H1 (cell line): ENCODE measurements at regions not wholly inside any gene's neighbourhood (a gene's known extent, or its start where the extent isn't known, plus 50 kb on each side); places are given as distances from the start of the nearest gene placed in this dataset.

Experiments
- CTCF ChIA-PET: fragments of 300-600 bp; sonication (Branson Sonifier 250); formaldehyde crosslinking; loops from one replicate; lab custom pipeline; 2021; ENCODE audit not compliant: partially characterized antibody; lab: Charles Lee
- POLR2A ChIA-PET: fragments of 300-600 bp; sonication (Branson Sonifier 250); formaldehyde crosslinking; loops from one replicate; lab custom pipeline; 2021; ENCODE audit warnings: inconsistent platforms; ENCODE audit not compliant: partially characterized antibody; lab: Charles Lee
- DNase-seq, 2 experiments: peaks; one replicate each; pipeline versions ENCODE4 v3.0.0 to v3.0.0-alpha.2; 2010 to 2022; ENCODE audit warnings: low spot score in 2 of 2, low read depth in 1 of 2, mixed read lengths in 1 of 2
- FAIRE-seq: peaks from 2 replicates; lab custom pipeline; 2011; peaks lifted over from hg19 to GRCh38; lab: Jason Lieb, UNC
- H2AFZ ChIP-seq: 2 replicates; pipeline ENCODE4 v1.8.1; 2012; ENCODE audit warnings: low read length, inconsistent platforms
- H2AK5ac ChIP-seq: 2 replicates; pipeline ENCODE4 v1.6.1; 2013; ENCODE audit warnings: low read depth, low read length
- H2BK120ac ChIP-seq: replicated peaks from 2 replicates; pipeline ENCODE3; 2013; ENCODE audit warnings: low read depth, low read length, inconsistent platforms
- H2BK12ac ChIP-seq: 2 replicates; pipeline ENCODE4 v1.6.1; 2013; ENCODE audit warnings: low read depth, low read length
- H2BK15ac ChIP-seq: 2 replicates; pipeline ENCODE4 v1.6.1; 2013; ENCODE audit warnings: low read length
- H2BK20ac ChIP-seq: 2 replicates; pipeline ENCODE4 v1.6.1; 2013; ENCODE audit warnings: low read length
- H2BK5ac ChIP-seq: 2 replicates; pipeline ENCODE4 v1.6.1; 2013; ENCODE audit warnings: low read depth, low read length
- H3K14ac ChIP-seq: 2 replicates; pipeline ENCODE4 v1.6.1; 2013; ENCODE audit warnings: inconsistent platforms; ENCODE audit not compliant: insufficient read length
- H3K18ac ChIP-seq: 2 replicates; pipeline ENCODE4 v1.6.1; 2013; ENCODE audit warnings: low read length; ENCODE audit errors: extremely low read depth
- H3K23ac ChIP-seq: 2 replicates; pipeline ENCODE4 v1.6.1; 2013; ENCODE audit warnings: inconsistent platforms; ENCODE audit not compliant: insufficient read length
- H3K23me2 ChIP-seq: 2 replicates; pipeline ENCODE4 v1.6.1; 2013; ENCODE audit warnings: low read depth, low read length
- H3K27ac ChIP-seq: 2 replicates; pipeline ENCODE4 v1.6.1; 2011; ENCODE audit warnings: low read depth, low read length, inconsistent platforms
- H3K27me3 ChIP-seq, 4 experiments: replicated peaks in 1 of 4; 1 replicate in 1 of 4; 2 replicates in 3 of 4; pipeline versions ENCODE4 v1.6.1 to v1.8.1; 2011 to 2013; ENCODE audit warnings: low read length in 3 of 4, mild to moderate bottlenecking in 3 of 4, inconsistent platforms in 2 of 4, mixed read lengths in 2 of 4, moderate library complexity in 1 of 4; ENCODE audit not compliant: control insufficient read depth in 3 of 4, insufficient read depth in 3 of 4; ENCODE audit errors: extremely low read depth in 1 of 4
- H3K36me3 ChIP-seq, 4 experiments: 2 replicates each; pipeline versions ENCODE4 v1.6.1 to v1.8.1; 2011 to 2013; ENCODE audit warnings: mild to moderate bottlenecking in 4 of 4, low read length in 3 of 4, moderate library complexity in 2 of 4, control low read depth in 1 of 4, inconsistent platforms in 1 of 4; ENCODE audit not compliant: insufficient read depth in 4 of 4, control insufficient read depth in 2 of 4
- H3K4ac ChIP-seq: replicated peaks from 2 replicates; pipeline ENCODE3; 2013; ENCODE audit warnings: low read length, low read depth, mixed read lengths, inconsistent platforms; ENCODE audit not compliant: insufficient read length
- H3K4me1 ChIP-seq, 4 experiments: replicated peaks in 1 of 4; 1 replicate in 1 of 4; 2 replicates in 3 of 4; pipeline versions ENCODE4 v1.6.1 to v1.8.1; 2011 to 2013; ENCODE audit warnings: low read length in 3 of 4, inconsistent platforms in 2 of 4, mixed read lengths in 1 of 4; ENCODE audit not compliant: insufficient read depth in 4 of 4, control insufficient read depth in 3 of 4
- H3K4me2 ChIP-seq, 2 experiments: 2 replicates each; pipeline versions ENCODE4 v1.6.1 to v1.8.1; 2011 to 2013; ENCODE audit warnings: low read depth in 2 of 2, low read length in 2 of 2, control low read depth in 1 of 2, inconsistent platforms in 1 of 2, mild to moderate bottlenecking in 1 of 2; ENCODE audit not compliant: insufficient read depth in 1 of 2
- H3K4me3 ChIP-seq, 4 experiments: fragments of 200-600, 300-600 bp in 1 of 4; sonication (generic), shearing (Covaris generic), sonication (Bioruptor Twin) in 1 of 4; 2 replicates each; pipeline versions ENCODE4 v1.5.1 to v1.8.1; 2011 to 2016; ENCODE audit warnings: low read length in 4 of 4, low read depth in 3 of 4, control low read depth in 2 of 4, inconsistent platforms in 2 of 4, mild to moderate bottlenecking in 2 of 4, mixed read lengths in 1 of 4, moderate library complexity in 1 of 4; ENCODE audit not compliant: insufficient read depth in 2 of 4; ENCODE audit errors: extremely low read depth in 1 of 4
- H3K56ac ChIP-seq: replicated peaks from 2 replicates; pipeline ENCODE3; 2013; ENCODE audit warnings: low read depth, mild to moderate bottlenecking, mixed read lengths, low read length, inconsistent platforms; ENCODE audit not compliant: insufficient read length
- H3K79me1 ChIP-seq: 2 replicates; pipeline ENCODE4 v1.6.1; 2013; ENCODE audit warnings: low read depth, low read length, control low read depth
- H3K79me2 ChIP-seq, 2 experiments: 2 replicates each; pipeline versions ENCODE4 v1.6.1 to v1.8.1; 2012 to 2013; ENCODE audit warnings: low read length in 2 of 2, mild to moderate bottlenecking in 2 of 2, inconsistent platforms in 1 of 2; ENCODE audit not compliant: insufficient read depth in 2 of 2, control insufficient read depth in 1 of 2
- H3K9ac ChIP-seq, 4 experiments: replicated peaks in 1 of 4; 1 replicate in 1 of 4; 2 replicates in 3 of 4; pipeline versions ENCODE4 v1.6.1 to v1.8.1; 2011 to 2013; ENCODE audit warnings: low read depth in 3 of 4, low read length in 3 of 4, control low read depth in 2 of 4, mild to moderate bottlenecking in 2 of 4, moderate library complexity in 2 of 4, inconsistent platforms in 1 of 4; ENCODE audit errors: extremely low read depth in 1 of 4
- H3K9me3 ChIP-seq, 2 experiments: 2 replicates each; pipeline versions ENCODE4 v1.6.1 to v1.8.1; 2012 to 2013; ENCODE audit warnings: mild to moderate bottlenecking in 2 of 2, moderate library complexity in 2 of 2, control low read depth in 1 of 2, inconsistent platforms in 1 of 2, low read depth in 1 of 2, low read length in 1 of 2, mixed read lengths in 1 of 2; ENCODE audit not compliant: insufficient read depth in 2 of 2
- H4K20me1 ChIP-seq, 2 experiments: replicated peaks in 1 of 2; 2 replicates each; pipeline versions ENCODE3 to v1.8.1; 2011 to 2013; ENCODE audit warnings: inconsistent platforms in 2 of 2, low read length in 2 of 2, mild to moderate bottlenecking in 1 of 2; ENCODE audit not compliant: insufficient read depth in 2 of 2, control insufficient read depth in 1 of 2
- H4K5ac ChIP-seq: 2 replicates; pipeline ENCODE4 v1.6.1; 2013; ENCODE audit warnings: low read length, low read depth, mixed read lengths, inconsistent platforms; ENCODE audit not compliant: insufficient read length
- H4K8ac ChIP-seq: 2 replicates; pipeline ENCODE4 v1.8.0; 2013; ENCODE audit warnings: mild to moderate bottlenecking, moderate library complexity, low read length, inconsistent platforms; ENCODE audit not compliant: insufficient read depth; ENCODE audit errors: extremely low read depth
- H4K91ac ChIP-seq: replicated peaks from 2 replicates; pipeline ENCODE3; 2013; ENCODE audit warnings: low read length, mixed read lengths, inconsistent platforms; ENCODE audit not compliant: insufficient read length
- ASH2L ChIP-seq: fragments of 200-600, 300-600 bp; sonication (generic); IDR thresholded peaks from one replicate; pipeline ENCODE4 v1.7.1; 2017; ENCODE audit warnings: low read length
- CTCF ChIP-seq, 3 experiments: IDR thresholded peaks; 1 replicate in 2 of 3; 2 replicates in 1 of 3; pipeline versions ENCODE4 v1.5.1 to v1.6.1; 2011; ENCODE audit warnings: low read length in 3 of 3, mild to moderate bottlenecking in 3 of 3, inconsistent platforms in 2 of 3, low read depth in 1 of 3, moderate library complexity in 1 of 3; ENCODE audit not compliant: insufficient read depth in 1 of 3; ENCODE audit errors: control extremely low read depth in 1 of 3
- E2F6 ChIP-seq: IDR thresholded peaks from 2 replicates; pipeline ENCODE4 v1.6.1; 2012; ENCODE audit warnings: inconsistent platforms
- GABPA ChIP-seq: IDR thresholded peaks from 2 replicates; pipeline ENCODE4 v1.6.1; 2011; ENCODE audit warnings: mild to moderate bottlenecking, low read length, moderate library complexity, borderline replicate concordance; ENCODE audit not compliant: insufficient read depth
- HDAC2 ChIP-seq, 2 experiments: fragments of 300-600 bp in 1 of 2; sonication (generic) in 1 of 2; IDR thresholded peaks; 2 replicates each; pipeline ENCODE4 v1.6.1; 2011 to 2012; ENCODE audit warnings: low read depth in 2 of 2, low read length in 2 of 2, mild to moderate bottlenecking in 2 of 2, moderate library complexity in 2 of 2, borderline replicate concordance in 1 of 2, inconsistent platforms in 1 of 2
- KDM1A ChIP-seq: fragments of 200-600, 300-600 bp; sonication (generic); IDR thresholded peaks from 2 replicates; pipeline ENCODE4 v1.7.1; 2016; ENCODE audit warnings: mild to moderate bottlenecking, low read length, borderline replicate concordance
- NRF1 ChIP-seq: IDR thresholded peaks from 2 replicates; pipeline ENCODE4 v1.6.1; 2011; ENCODE audit warnings: mild to moderate bottlenecking, low read depth, low read length, improper control_type of control experiment
- RNF2 ChIP-seq: fragments of 200-900, 300-1000 bp; sonication (generic); IDR thresholded peaks from 2 replicates; pipeline ENCODE4 v1.7.1; 2016; ENCODE audit warnings: borderline replicate concordance, low read depth, mild to moderate bottlenecking, antibody characterized with exemption, low read length; ENCODE audit not compliant: poor library complexity, severe bottlenecking; ENCODE audit errors: missing control alignments
- SP4 ChIP-seq: IDR thresholded peaks from 2 replicates; pipeline ENCODE4 v1.6.1; 2012; ENCODE audit warnings: low read length, inconsistent platforms
- SUZ12 ChIP-seq: fragments of 200-600 bp; sonication (generic); IDR thresholded peaks from 2 replicates; pipeline ENCODE4 v1.6.1; 2012; ENCODE audit warnings: mild to moderate bottlenecking, inconsistent platforms, low read length, moderate library complexity, mixed read lengths
- ZNF274 ChIP-seq: IDR thresholded peaks from 2 replicates; pipeline ENCODE4 v1.7.0; 2012; ENCODE audit warnings: low read length, borderline replicate concordance; ENCODE audit errors: extremely low read depth
- WGBS, 2 experiments: shearing (Covaris generic) in 1 of 2; methylation state at CpG; one replicate each; pipeline versions ENCODE4 v1.1.6 to v1.1.7; 2013 to 2015; ENCODE audit warnings: low lambda C conversion rate in 2 of 2, mixed read lengths in 2 of 2, inconsistent platforms in 1 of 2, low coverage in 1 of 2, missing lambda C conversion rate in 1 of 2; ENCODE audit not compliant: insufficient replicate concordance in 2 of 2, insufficient coverage in 1 of 2, insufficient read length in 1 of 2; ENCODE audit errors: extremely low coverage in 1 of 2, missing lambda C conversion rate in 1 of 2; 5-methylcytosine and 5-hydroxymethylcytosine counted together

- Histone ChIP-seq H3K4ac (no peak overlapping the region), H3K9me3 (no peaks in the 10 kb centered on the region), H2BK20ac (no peak overlapping the region), H3K79me1 (no peaks in the 10 kb centered on the region), H3K56ac (no peak overlapping the region), H2AFZ (no peak overlapping the region), H3K4me2 (no peak overlapping the region), H4K5ac (no peak overlapping the region), H3K9ac (no peak overlapping the region), H2BK15ac (no peak overlapping the region), H4K8ac (no peak overlapping the region), H3K14ac (no peak overlapping the region), H3K27ac (no peak overlapping the region), H3K23me2 (no peaks in the 10 kb centered on the region), H4K91ac (no peak overlapping the region), H2BK120ac (no peak overlapping the region), H3K23ac (no peak overlapping the region), H2BK5ac (no peak overlapping the region), H4K20me1 (no peaks in the 10 kb centered on the region), H3K4me3 (no peak overlapping the region), H2BK12ac (no peak overlapping the region), H3K36me3 (no peaks in the 10 kb centered on the region), H2AK5ac (no peak overlapping the region), H3K79me2 (no peaks in the 10 kb centered on the region), H3K4me1 (no peaks in the 10 kb centered on the region), H3K27me3 (no peaks in the 10 kb centered on the region), H3K18ac (no peak overlapping the region)
- CTCF ChIA-PET: interaction anchor here (0.6 kb wide), 1 partner anchor 102 kb away, joined by 4 read pairs; no protein-coding TSS in a partner anchor
- FAIRE-seq: no peak
- 93% methylated on average over 7 of the region's 7 CpGs; no CpG with 5 or more reads in 1 of the 2 experiments for WGBS, 2 experiments
- POLR2A ChIA-PET: no interaction called here
- DNase-seq: no peak
- TF ChIP-seq CTCF (IDR thresholded peaks at IDR 0.05; ENCODE audit: control extremely low read depth in 1 of 3, insufficient read depth in 1 of 3, low read depth in 1 of 3, low read length in 3 of 3) (no peak), SP4 (no peak), ZNF274 (no peak), E2F6 (no peak), RNF2 (no peak), GABPA (no peak), ASH2L (no peak), NRF1 (no peak), KDM1A (no peak), SUZ12 (no peak), HDAC2 (IDR thresholded peaks at IDR 0.05; ENCODE audit: borderline replicate concordance in 1 of 2, low read depth in 2 of 2, low read length in 2 of 2) (no peak)
Observed at GRCh38 chr18:1475867-1476266, 571.2 kb downstream of the ADCYAP1 start.
